ENCODE measurements at regions not wholly inside any gene's neighbourhood (a gene's known extent, or its start where the extent isn't known, plus 50 kb on each side); places are given as distances from the start of the nearest gene placed in this dataset.

- no peak overlapping the region for H3K27ac ChIP-seq (replicated peaks)
- no peaks in the 10 kb centered on the region for H3K27me3 ChIP-seq (ENCODE audit: insufficient read depth, poor library complexity, severe bottlenecking)
- DNase-seq (ENCODE audit: low read depth in 1 of 2, low spot score in 1 of 2) = no peak
- no peak overlapping the region for H3K4me3 ChIP-seq (replicated peaks; ENCODE audit: insufficient read depth, low read length)
- TF ChIP-seq, protein P1, sequence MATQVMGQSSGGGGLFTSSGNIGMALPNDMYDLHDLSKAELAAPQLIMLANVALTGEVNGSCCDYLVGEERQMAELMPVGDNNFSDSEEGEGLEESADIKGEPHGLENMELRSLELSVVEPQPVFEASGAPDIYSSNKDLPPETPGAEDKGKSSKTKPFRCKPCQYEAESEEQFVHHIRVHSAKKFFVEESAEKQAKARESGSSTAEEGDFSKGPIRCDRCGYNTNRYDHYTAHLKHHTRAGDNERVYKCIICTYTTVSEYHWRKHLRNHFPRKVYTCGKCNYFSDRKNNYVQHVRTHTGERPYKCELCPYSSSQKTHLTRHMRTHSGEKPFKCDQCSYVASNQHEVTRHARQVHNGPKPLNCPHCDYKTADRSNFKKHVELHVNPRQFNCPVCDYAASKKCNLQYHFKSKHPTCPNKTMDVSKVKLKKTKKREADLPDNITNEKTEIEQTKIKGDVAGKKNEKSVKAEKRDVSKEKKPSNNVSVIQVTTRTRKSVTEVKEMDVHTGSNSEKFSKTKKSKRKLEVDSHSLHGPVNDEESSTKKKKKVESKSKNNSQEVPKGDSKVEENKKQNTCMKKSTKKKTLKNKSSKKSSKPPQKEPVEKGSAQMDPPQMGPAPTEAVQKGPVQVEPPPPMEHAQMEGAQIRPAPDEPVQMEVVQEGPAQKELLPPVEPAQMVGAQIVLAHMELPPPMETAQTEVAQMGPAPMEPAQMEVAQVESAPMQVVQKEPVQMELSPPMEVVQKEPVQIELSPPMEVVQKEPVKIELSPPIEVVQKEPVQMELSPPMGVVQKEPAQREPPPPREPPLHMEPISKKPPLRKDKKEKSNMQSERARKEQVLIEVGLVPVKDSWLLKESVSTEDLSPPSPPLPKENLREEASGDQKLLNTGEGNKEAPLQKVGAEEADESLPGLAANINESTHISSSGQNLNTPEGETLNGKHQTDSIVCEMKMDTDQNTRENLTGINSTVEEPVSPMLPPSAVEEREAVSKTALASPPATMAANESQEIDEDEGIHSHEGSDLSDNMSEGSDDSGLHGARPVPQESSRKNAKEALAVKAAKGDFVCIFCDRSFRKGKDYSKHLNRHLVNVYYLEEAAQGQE (IDR thresholded peaks at IDR 0.05; ENCODE audit: insufficient replicate concordance, low read depth) = no peak
- no peak for TF ChIP-seq CTCF (IDR thresholded peaks at IDR 0.05; ENCODE audit: insufficient read depth, low read length)
- no peak for TF ChIP-seq GABPA (IDR thresholded peaks at IDR 0.05; ENCODE audit: low read depth)
- TF ChIP-seq POLR2AphosphoS5 (IDR thresholded peaks at IDR 0.05; ENCODE audit: low read depth) = no peak
- TF ChIP-seq SPI1 (IDR thresholded peaks at IDR 0.05; ENCODE audit: borderline replicate concordance, low read depth) = no peak
These were observed 71.0 kb upstream of the ATF7IP2 start for GRCh38 chr16:10314811-10315210.

DNA sequence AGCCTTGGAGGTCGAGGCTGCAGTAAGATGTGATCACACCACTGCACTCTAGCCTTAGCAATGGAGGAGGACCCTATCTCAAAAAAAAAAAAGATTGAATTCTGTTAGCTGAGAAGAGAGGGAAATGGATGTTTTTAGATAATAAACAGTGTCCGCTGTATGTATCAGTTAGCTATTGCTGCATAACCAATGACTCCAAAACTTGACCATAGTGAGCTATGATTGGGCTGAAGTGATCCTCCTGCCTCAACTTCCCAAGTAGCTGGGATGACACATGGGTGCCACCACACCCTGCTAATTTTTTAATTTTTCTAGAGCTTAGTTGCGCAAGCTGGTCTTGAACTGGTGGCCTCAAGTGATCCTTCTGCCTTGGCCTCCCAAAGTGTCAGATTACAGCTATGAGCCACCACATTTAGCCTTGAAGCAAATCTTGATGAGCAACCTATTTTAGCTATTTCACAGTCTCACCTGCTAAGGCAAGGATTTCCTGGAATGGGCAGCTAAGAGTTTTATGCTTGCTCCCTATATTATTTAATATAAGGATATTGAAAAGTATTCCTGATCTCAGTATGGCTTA, 68.3 kb upstream of the ATF7IP2 start:
- TF ChIP-seq GABPA (IDR thresholded peaks at IDR 0.05; ENCODE audit: low read depth) (no peak), SPI1 (IDR thresholded peaks at IDR 0.05; ENCODE audit: borderline replicate concordance, low read depth) (no peak), POLR2AphosphoS5 (IDR thresholded peaks at IDR 0.05; ENCODE audit: low read depth) (no peak), CTCF (IDR thresholded peaks at IDR 0.05; ENCODE audit: insufficient read depth, low read length) (no peak)
- TF ChIP-seq, protein P1 (IDR thresholded peaks at IDR 0.05; ENCODE audit: insufficient replicate concordance, low read depth) = no peak
- Histone ChIP-seq H3K4me3 (replicated peaks; ENCODE audit: insufficient read depth, low read length) (no peak overlapping the region), H3K27me3 (ENCODE audit: insufficient read depth, poor library complexity, severe bottlenecking) (no peaks in the 10 kb centered on the region), H3K27ac (replicated peaks) (no peak overlapping the region)
- no peak for DNase-seq (ENCODE audit: low read depth in 1 of 2, low spot score in 1 of 2)

- no peak overlapping the region for H3K27ac ChIP-seq (replicated peaks)
- TF ChIP-seq POLR2AphosphoS5 (IDR thresholded peaks at IDR 0.05; ENCODE audit: low read depth) (no peak), GABPA (IDR thresholded peaks at IDR 0.05; ENCODE audit: low read depth) (no peak), SPI1 (IDR thresholded peaks at IDR 0.05; ENCODE audit: borderline replicate concordance, low read depth) (no peak), CTCF (IDR thresholded peaks at IDR 0.05; ENCODE audit: insufficient read depth, low read length) (no peak)
- TF ChIP-seq, protein P1 (IDR thresholded peaks at IDR 0.05; ENCODE audit: insufficient replicate concordance, low read depth) = no peak
- no peaks in the 10 kb centered on the region for H3K27me3 ChIP-seq (ENCODE audit: insufficient read depth, poor library complexity, severe bottlenecking)
- DNase-seq (ENCODE audit: low read depth in 1 of 2, low spot score in 1 of 2) = no peak
- H3K4me3 ChIP-seq (replicated peaks; ENCODE audit: insufficient read depth, low read length) = no peak overlapping the region
These were observed 66.9 kb upstream of the ATF7IP2 start for GRCh38 chr16:10318798-10319500.
